Adrenal gland (tissue), 5 donors: ENCODE measurements at regions not wholly inside any gene's neighbourhood (a gene's known extent, or its start where the extent isn't known, plus 50 kb on each side); places are given as distances from the start of the nearest gene placed in this dataset.

ENCODE experiments used
- CTCF ChIP-seq, 6 experiments: fragments of 450-650 bp in 4 of 6; fragments of 200-600 bp in 2 of 6; sonication (generic) in 1 of 6; IDR thresholded peaks; 1 replicate in 5 of 6; 2 replicates in 1 of 6; pipeline versions ENCODE4 v1.5.1 to v1.8.0; 2016 to 2021; ENCODE audit warnings: antibody characterized with exemption in 6 of 6, mild to moderate bottlenecking in 2 of 6, moderate library complexity in 1 of 6
- POLR2A ChIP-seq, 2 donors: fragments of 450-650 bp; IDR thresholded peaks; one replicate each; pipeline ENCODE4 v1.6.1; 2017; ENCODE audit warnings: antibody characterized with exemption in 2 of 2, mild to moderate bottlenecking in 2 of 2, moderate library complexity in 1 of 2
- donor health status: DM: no; HTN: no; CAD: no.

- TF ChIP-seq CTCF (IDR thresholded peaks at IDR 0.05) (no peak), POLR2A (IDR thresholded peaks at IDR 0.05) (no peak)
These were observed 374.2 kb upstream of the C2CD4B start for GRCh38 chr15:62539236-62539635.
